ENCODE measurements at regions not wholly inside any gene's neighbourhood (a gene's known extent, or its start where the extent isn't known, plus 50 kb on each side); places are given as distances from the start of the nearest gene placed in this dataset.

- Histone ChIP-seq H3K4me3 (no peak overlapping the region), H3K4me1 (no peaks in the 10 kb centered on the region), H3K27me3 (ENCODE audit: low read depth) (no peaks in the 10 kb centered on the region), H3K27ac (no peak overlapping the region), H3K9me3 (no peaks in the 10 kb centered on the region), H3K36me3 (no peaks in the 10 kb centered on the region)
- ATAC-seq (peak in 1 of 2 donors; percentile 34), DNase-seq (no peak)
- TF ChIP-seq CTCF (IDR thresholded peaks at IDR 0.05) = no peak
- intact Hi-C loops (cut with DNase I) = no loop called here
These were observed 345.7 kb upstream of the HS3ST1 start for GRCh38 chr4:11774346-11774745.

- no peak for ATAC-seq
- H3K9me3 ChIP-seq = no peaks in the 10 kb centered on the region
- H3K27ac ChIP-seq = no peak overlapping the region
- H3K4me3 ChIP-seq = no peak overlapping the region
- TF ChIP-seq CTCF (IDR thresholded peaks at IDR 0.05) = no peak
- no peaks in the 10 kb centered on the region for H3K27me3 ChIP-seq (ENCODE audit: low read depth)
- H3K36me3 ChIP-seq = no peaks in the 10 kb centered on the region
- intact Hi-C loops (cut with DNase I) = no loop called here
- H3K4me1 ChIP-seq = no peaks in the 10 kb centered on the region
- DNase-seq = no peak
These were observed 345.1 kb upstream of the HS3ST1 start for GRCh38 chr4:11773798-11774197.

GRCh38 chr4:11769434-11769833 lies 340.7 kb upstream of the HS3ST1 start:
- ATAC-seq (peak; percentile 48 to 49), DNase-seq (no peak)
- no peak for TF ChIP-seq CTCF (IDR thresholded peaks at IDR 0.05)
- Histone ChIP-seq H3K27me3 (ENCODE audit: low read depth) (no peaks in the 10 kb centered on the region), H3K36me3 (no peaks in the 10 kb centered on the region), H3K9me3 (no peaks in the 10 kb centered on the region), H3K27ac (no peak overlapping the region), H3K4me1 (no peaks in the 10 kb centered on the region), H3K4me3 (no peak overlapping the region)
- intact Hi-C loops (cut with DNase I) = no loop called here

GRCh38 chr4:11768251-11768972 lies 339.7 kb upstream of the HS3ST1 start:
- no peak for ATAC-seq

GRCh38 chr4:11765849-11766453 lies 337.3 kb upstream of the HS3ST1 start:
- intact Hi-C loops (cut with DNase I) = no loop called here
- Histone ChIP-seq H3K4me1 (no peaks in the 10 kb centered on the region), H3K4me3 (no peak overlapping the region), H3K36me3 (no peaks in the 10 kb centered on the region), H3K27ac (no peak overlapping the region), H3K27me3 (ENCODE audit: low read depth) (no peaks in the 10 kb centered on the region), H3K9me3 (no peaks in the 10 kb centered on the region)
- ATAC-seq = no peak
- no peak for DNase-seq
- TF ChIP-seq CTCF (IDR thresholded peaks at IDR 0.05) = peak; percentile 79

More at GRCh38 chr4:11768251-11768972, 339.7 kb upstream of the HS3ST1 start:
- Histone ChIP-seq H3K4me3 (no peak overlapping the region), H3K27ac (no peak overlapping the region), H3K4me1 (no peaks in the 10 kb centered on the region), H3K9me3 (no peaks in the 10 kb centered on the region), H3K27me3 (ENCODE audit: low read depth) (no peaks in the 10 kb centered on the region), H3K36me3 (no peaks in the 10 kb centered on the region)
- no peak for DNase-seq
- TF ChIP-seq CTCF (IDR thresholded peaks at IDR 0.05) = no peak
- intact Hi-C loops (cut with DNase I) = no loop called here

Data from lower lobe of right lung (tissue), 2 donors.